Kidney (tissue), 13 donors: ENCODE measurements at regions not wholly inside any gene's neighbourhood (a gene's known extent, or its start where the extent isn't known, plus 50 kb on each side); places are given as distances from the start of the nearest gene placed in this dataset.

ENCODE experiments used
- DNase-seq, 5 donors: peaks; one replicate each; pipeline ENCODE4 v3.0.0-alpha.2; 2013 to 2020
- FAIRE-seq: peaks from 2 replicates; lab custom pipeline; 2012; peaks lifted over from hg19 to GRCh38; lab: Jason Lieb, UNC
- H3K27ac ChIP-seq, 2 donors: one replicate each; pipeline ENCODE4 v1.7.0; 2013; ENCODE audit warnings: low read depth in 2 of 2, low read length in 2 of 2, inconsistent platforms in 1 of 2
- H3K27me3 ChIP-seq: one replicate; pipeline ENCODE4 v1.7.1; 2013; ENCODE audit warnings: low read length, inconsistent platforms; ENCODE audit not compliant: control insufficient read depth, insufficient read depth
- H3K36me3 ChIP-seq, 3 donors: one replicate each; pipeline versions ENCODE4 v1.7.0 to v1.7.1; 2013; ENCODE audit warnings: low read length in 3 of 3, control low read depth in 1 of 3, inconsistent platforms in 1 of 3; ENCODE audit not compliant: insufficient read depth in 3 of 3, control insufficient read depth in 2 of 3
- H3K4me1 ChIP-seq, 3 donors: one replicate each; pipeline versions ENCODE4 v1.7.0 to v1.7.1; 2013; ENCODE audit warnings: low read length in 3 of 3, inconsistent platforms in 1 of 3, low read depth in 1 of 3; ENCODE audit not compliant: control insufficient read depth in 2 of 3, insufficient read depth in 2 of 3
- H3K4me3 ChIP-seq, 3 donors: one replicate each; pipeline versions ENCODE4 v1.7.0 to v1.8.1; 2013; ENCODE audit warnings: low read length in 3 of 3, control low read depth in 1 of 3, inconsistent platforms in 1 of 3
- H3K9ac ChIP-seq, 3 donors: one replicate each; pipeline versions ENCODE4 v1.7.0 to v1.7.1; 2013; ENCODE audit warnings: low read length in 3 of 3, control low read depth in 1 of 3, inconsistent platforms in 1 of 3
- H3K9me3 ChIP-seq, 3 donors: one replicate each; pipeline versions ENCODE4 v1.7.0 to v1.7.1; 2013; ENCODE audit warnings: low read length in 3 of 3, control low read depth in 1 of 3, inconsistent platforms in 1 of 3; ENCODE audit not compliant: control insufficient read depth in 2 of 3, insufficient read depth in 1 of 3
- intact Hi-C: fragments of 100-400 bp; cut with DNase I; formaldehyde crosslinking; loops from one replicate; pipeline ENCODE4 v1.11.1; 2022
- TF ChIP-seq, protein P1 (sequence below): IDR thresholded peaks from 3 replicates; pipeline ENCODE4 v1.5.1; 2012; ENCODE audit warnings: mild to moderate bottlenecking, moderate library complexity, borderline replicate concordance; ENCODE audit not compliant: insufficient read depth; ENCODE audit errors: extremely low read depth
- donor health status: control.
- donor health status: control.
- donor health status: control.
- donor health status: control.
- donor health status: control.
- donor health status: DM: yes; HTN: yes; CAD: no.
- donor health status: Normal renal cell carcinoma (clear cell type).

DNA sequence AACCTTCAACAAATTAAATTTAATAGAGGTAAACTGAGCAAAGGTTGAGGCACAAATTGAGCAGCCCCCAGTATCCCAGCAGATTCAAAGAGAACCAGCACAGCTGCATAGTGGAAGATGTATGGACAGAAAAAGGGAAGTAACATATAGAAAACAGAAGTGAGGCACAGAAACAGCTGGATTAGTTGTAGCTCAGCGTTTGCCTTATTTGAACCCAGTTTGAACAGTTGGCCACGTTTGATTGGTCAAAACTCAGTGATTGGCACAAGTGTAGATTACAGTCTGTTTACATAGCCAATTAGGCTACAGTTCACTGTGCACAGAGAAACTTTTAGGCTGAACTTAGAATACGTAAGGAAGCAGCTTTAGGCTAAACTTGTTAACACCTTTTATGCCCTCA is 315.5 kb downstream of the RMST start:
- no peak overlapping the region for H3K9ac ChIP-seq
- H3K27ac ChIP-seq, result no peak overlapping the region
- H3K27me3 ChIP-seq, result no peaks in the 10 kb centered on the region
- no peaks in the 10 kb centered on the region for H3K36me3 ChIP-seq
- no peaks in the 10 kb centered on the region for H3K4me1 ChIP-seq
- no peak for DNase-seq
- TF ChIP-seq, protein P1, sequence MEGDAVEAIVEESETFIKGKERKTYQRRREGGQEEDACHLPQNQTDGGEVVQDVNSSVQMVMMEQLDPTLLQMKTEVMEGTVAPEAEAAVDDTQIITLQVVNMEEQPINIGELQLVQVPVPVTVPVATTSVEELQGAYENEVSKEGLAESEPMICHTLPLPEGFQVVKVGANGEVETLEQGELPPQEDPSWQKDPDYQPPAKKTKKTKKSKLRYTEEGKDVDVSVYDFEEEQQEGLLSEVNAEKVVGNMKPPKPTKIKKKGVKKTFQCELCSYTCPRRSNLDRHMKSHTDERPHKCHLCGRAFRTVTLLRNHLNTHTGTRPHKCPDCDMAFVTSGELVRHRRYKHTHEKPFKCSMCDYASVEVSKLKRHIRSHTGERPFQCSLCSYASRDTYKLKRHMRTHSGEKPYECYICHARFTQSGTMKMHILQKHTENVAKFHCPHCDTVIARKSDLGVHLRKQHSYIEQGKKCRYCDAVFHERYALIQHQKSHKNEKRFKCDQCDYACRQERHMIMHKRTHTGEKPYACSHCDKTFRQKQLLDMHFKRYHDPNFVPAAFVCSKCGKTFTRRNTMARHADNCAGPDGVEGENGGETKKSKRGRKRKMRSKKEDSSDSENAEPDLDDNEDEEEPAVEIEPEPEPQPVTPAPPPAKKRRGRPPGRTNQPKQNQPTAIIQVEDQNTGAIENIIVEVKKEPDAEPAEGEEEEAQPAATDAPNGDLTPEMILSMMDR, result no peak
- no peak for FAIRE-seq
- no peak overlapping the region for H3K4me3 ChIP-seq
- intact Hi-C loops, result no loop called here
- H3K9me3 ChIP-seq, result peaks cover 0 to 2% (median 0%) of the 10 kb centered on the region in 3 donors

DNA sequence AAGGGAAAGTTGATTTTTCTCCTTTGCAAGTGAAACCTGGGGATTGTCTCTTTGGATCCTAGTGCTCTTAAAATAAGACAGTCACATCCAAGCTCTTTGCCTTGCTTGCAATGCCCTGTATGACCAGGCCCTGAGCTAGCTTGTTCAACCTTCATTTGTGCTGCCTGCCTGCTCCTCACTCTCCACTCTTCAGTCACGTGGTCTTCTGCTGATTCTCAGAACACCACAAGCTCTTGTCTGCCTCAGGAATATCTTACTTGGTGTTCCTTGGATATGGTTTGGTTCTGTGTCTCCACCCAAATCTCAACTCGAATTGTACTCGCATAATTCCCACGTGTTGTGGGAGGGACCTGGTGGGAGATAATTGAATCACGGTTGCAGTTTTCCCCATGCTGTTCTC is 318.7 kb downstream of the RMST start:
- intact Hi-C loops, result no loop called here
- FAIRE-seq (no peak), DNase-seq (no peak)
- H3K27me3 ChIP-seq, result no peaks in the 10 kb centered on the region
- H3K4me1 ChIP-seq, result no peaks in the 10 kb centered on the region
- H3K4me3 ChIP-seq, result no peak overlapping the region
- H3K9ac ChIP-seq, result no peak overlapping the region
- H3K27ac ChIP-seq, result no peak overlapping the region
- peaks cover 0 to 2% (median 0%) of the 10 kb centered on the region in 3 donors for H3K9me3 ChIP-seq
- no peaks in the 10 kb centered on the region for H3K36me3 ChIP-seq
- TF ChIP-seq, protein P1, result no peak

DNA sequence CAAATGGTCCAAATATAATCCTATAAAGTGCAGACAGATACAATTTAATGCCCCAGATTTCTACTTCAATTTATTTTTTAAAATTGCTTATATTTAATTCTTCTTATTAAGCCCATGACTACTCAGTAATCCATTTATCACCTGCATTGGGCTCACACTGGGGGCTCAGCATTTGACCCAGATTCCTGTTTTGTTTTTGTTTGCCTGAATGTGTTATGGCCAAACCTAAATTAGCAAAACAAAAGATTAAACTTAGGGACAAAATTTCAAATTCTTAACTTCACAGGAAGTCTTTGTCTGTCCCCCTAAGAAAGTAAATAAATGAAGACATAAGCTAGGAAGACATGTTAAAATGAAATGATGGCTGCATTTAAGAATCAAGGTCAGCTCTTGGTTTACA is 322.3 kb downstream of the RMST start:
- H3K27ac ChIP-seq, result no peak overlapping the region
- H3K27me3 ChIP-seq, result no peaks in the 10 kb centered on the region
- no peak overlapping the region for H3K4me3 ChIP-seq
- TF ChIP-seq, protein P1, result no peak
- no peak for DNase-seq
- intact Hi-C loops, result no loop called here
- no peaks in the 10 kb centered on the region for H3K9me3 ChIP-seq
- no peak overlapping the region for H3K9ac ChIP-seq
- no peaks in the 10 kb centered on the region for H3K36me3 ChIP-seq
- H3K4me1 ChIP-seq, result no peaks in the 10 kb centered on the region
- FAIRE-seq, result no peak

DNA sequence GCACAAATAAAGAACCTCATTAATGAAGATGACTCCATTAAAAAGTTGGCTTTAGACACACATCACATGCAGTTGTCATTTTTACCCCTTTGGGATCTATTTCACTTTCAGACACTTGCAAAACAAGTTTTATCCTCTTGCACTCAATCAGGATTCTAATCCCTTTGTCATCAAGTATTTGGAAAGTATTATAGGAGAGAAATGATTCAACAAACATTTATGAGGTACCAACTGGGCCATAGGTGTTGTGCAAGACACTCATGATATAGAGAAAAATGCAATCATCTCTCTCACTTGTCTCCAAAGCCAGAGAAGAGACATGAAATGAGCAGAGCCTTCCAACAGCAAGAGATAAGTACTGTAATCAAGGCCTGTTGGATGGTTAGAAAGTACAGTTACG is 327.7 kb downstream of the RMST start:
- H3K36me3 ChIP-seq, result no peaks in the 10 kb centered on the region
- peaks cover 0 to 6% (median 0%) of the 10 kb centered on the region in 3 donors for H3K9me3 ChIP-seq
- DNase-seq (no peak), FAIRE-seq (no peak)
- H3K4me3 ChIP-seq, result no peak overlapping the region
- no peak overlapping the region for H3K27ac ChIP-seq
- TF ChIP-seq, protein P1, result no peak
- no peaks in the 10 kb centered on the region for H3K4me1 ChIP-seq
- no peaks in the 10 kb centered on the region for H3K27me3 ChIP-seq
- H3K9ac ChIP-seq, result no peak overlapping the region
- intact Hi-C loops, result no loop called here
